ENCODE measurements at regions not wholly inside any gene's neighbourhood (a gene's known extent, or its start where the extent isn't known, plus 50 kb on each side); places are given as distances from the start of the nearest gene placed in this dataset.
"Not testable (repeated sequence)": the region's sequence is repeated elsewhere in the genome, so short reads cannot be mapped to it uniquely, and the experiment has no call there.

DNA sequence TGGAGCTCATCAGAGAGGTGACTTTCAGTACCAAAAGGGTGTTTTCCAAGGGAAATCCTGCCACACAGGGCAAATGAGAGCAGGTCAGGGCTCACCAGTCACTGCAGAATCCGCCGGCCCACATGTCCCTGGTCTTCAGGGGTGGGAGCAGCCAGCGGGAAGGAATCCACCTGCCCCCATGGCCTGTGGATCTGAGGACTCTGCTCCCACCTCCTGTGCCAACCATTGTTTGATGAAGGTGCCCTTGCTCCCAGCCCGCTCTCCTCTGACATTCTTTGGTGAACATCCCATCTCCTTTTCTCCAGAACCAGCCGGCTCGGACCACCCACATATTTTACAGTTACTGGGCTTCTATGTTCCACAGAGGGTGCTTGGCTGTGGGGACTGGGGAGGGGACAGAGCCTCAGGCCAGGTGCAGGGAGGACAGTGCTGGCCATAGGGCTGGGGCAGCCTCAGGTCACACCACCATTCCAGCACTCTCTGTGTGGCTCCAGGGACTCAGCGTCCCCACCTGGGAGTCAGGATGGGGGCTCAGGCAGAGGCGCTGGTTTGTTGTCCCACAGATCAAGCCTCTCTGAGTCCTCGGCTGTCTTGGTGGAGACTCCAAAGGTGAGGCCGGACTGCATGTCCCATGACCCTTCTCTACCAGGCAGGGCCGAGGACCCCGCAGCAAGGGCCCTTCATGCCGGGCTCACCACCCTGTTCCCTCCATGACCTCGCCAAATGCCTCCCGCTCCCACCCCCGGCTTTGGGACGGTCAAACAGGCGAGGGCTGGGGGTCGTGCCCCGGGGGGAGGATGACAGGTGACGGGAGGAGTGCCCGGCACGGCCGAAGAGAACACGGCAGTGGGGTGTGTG lies 183.2 kb upstream of the ZNF469 start:
- H2BK120ac ChIP-seq (replicated peaks; ENCODE audit: low read depth, low read length); H3K23ac ChIP-seq (ENCODE audit: insufficient read length); H2BK15ac ChIP-seq (ENCODE audit: low read length); H3K27ac ChIP-seq (ENCODE audit: low read depth, low read length); H3K23me2 ChIP-seq (ENCODE audit: low read depth, low read length); POLR2A ChIA-PET (ENCODE audit: partially characterized antibody); H3K9ac ChIP-seq (replicated peaks in 1 of 4; ENCODE audit: extremely low read depth in 1 of 4, low read depth in 3 of 4, low read length in 3 of 4); CTCF ChIA-PET (ENCODE audit: partially characterized antibody); H2BK20ac ChIP-seq (ENCODE audit: low read length); H4K20me1 ChIP-seq (replicated peaks in 1 of 2; ENCODE audit: control insufficient read depth in 1 of 2, insufficient read depth in 2 of 2, low read length in 2 of 2); H3K18ac ChIP-seq (ENCODE audit: extremely low read depth, low read length); H3K4ac ChIP-seq (replicated peaks; ENCODE audit: insufficient read length, low read depth, low read length); H3K27me3 ChIP-seq (replicated peaks in 1 of 4; ENCODE audit: control insufficient read depth in 3 of 4, extremely low read depth in 1 of 4, insufficient read depth in 3 of 4, low read length in 3 of 4); FAIRE-seq; DNase-seq (ENCODE audit: low read depth in 1 of 2, low spot score in 2 of 2); H4K5ac ChIP-seq (ENCODE audit: insufficient read length, low read depth, low read length); H3K56ac ChIP-seq (replicated peaks; ENCODE audit: insufficient read length, low read depth, low read length); H3K4me2 ChIP-seq (ENCODE audit: insufficient read depth in 1 of 2, low read depth in 2 of 2, low read length in 2 of 2); H3K79me1 ChIP-seq (ENCODE audit: low read depth, low read length); H3K9me3 ChIP-seq (ENCODE audit: insufficient read depth in 2 of 2, low read depth in 1 of 2, low read length in 1 of 2); H3K36me3 ChIP-seq (ENCODE audit: control insufficient read depth in 2 of 4, insufficient read depth in 4 of 4, low read length in 3 of 4); H2BK5ac ChIP-seq (ENCODE audit: low read depth, low read length); H2BK12ac ChIP-seq (ENCODE audit: low read depth, low read length); H3K14ac ChIP-seq (ENCODE audit: insufficient read length); H3K79me2 ChIP-seq (ENCODE audit: control insufficient read depth in 1 of 2, insufficient read depth in 2 of 2, low read length in 2 of 2); H3K4me3 ChIP-seq (ENCODE audit: extremely low read depth in 1 of 4, insufficient read depth in 2 of 4, low read depth in 3 of 4, low read length in 4 of 4); H2AFZ ChIP-seq (ENCODE audit: low read length); H4K91ac ChIP-seq (replicated peaks; ENCODE audit: insufficient read length, low read length); H2AK5ac ChIP-seq (ENCODE audit: low read depth, low read length); H3K4me1 ChIP-seq (replicated peaks in 1 of 4; ENCODE audit: control insufficient read depth in 3 of 4, insufficient read depth in 4 of 4, low read length in 3 of 4); H4K8ac ChIP-seq (ENCODE audit: extremely low read depth, insufficient read depth, low read length): not testable (repeated sequence)
- WGBS, 2 experiments (ENCODE audit: extremely low coverage in 1 of 2, insufficient coverage in 1 of 2, insufficient read length in 1 of 2, insufficient replicate concordance in 2 of 2, low coverage in 1 of 2, low lambda C conversion rate in 2 of 2, missing lambda C conversion rate in 1 of 2): 97% methylated on average over 8 of the region's 25 CpGs; no CpG with 5 or more reads in 1 of the 2 experiments

Measured in H1 (cell line).